Lung (tissue), 11 donors: ENCODE measurements at regions not wholly inside any gene's neighbourhood (a gene's known extent, or its start where the extent isn't known, plus 50 kb on each side); places are given as distances from the start of the nearest gene placed in this dataset.
A peak's percentile ranks its signal among the peaks of the same experiment; 100 is the strongest.

Experiments
- ATAC-seq: fragments of 200-7000 bp; cut with Tn5 transposase; one replicate; pipeline ENCODE4 v1.9.1; 2020; ENCODE audit warnings: moderate number of reproducible peaks; ENCODE audit not compliant: insufficient read depth, low FRiP score
- DNase-seq, 3 donors: peaks; one replicate each; pipeline ENCODE4 v3.0.0-alpha.2; 2013 to 2017
- H3K27ac ChIP-seq, 2 donors: one replicate each; pipeline ENCODE4 v1.5.1; 2013; ENCODE audit warnings: mild to moderate bottlenecking in 2 of 2, moderate library complexity in 2 of 2, control low read depth in 1 of 2, inconsistent platforms in 1 of 2, low read depth in 1 of 2, low read length in 1 of 2
- H3K27me3 ChIP-seq, 3 donors: one replicate each; pipeline ENCODE4 v1.5.1; 2013; ENCODE audit warnings: low read length in 2 of 3; ENCODE audit not compliant: control insufficient read depth in 3 of 3, insufficient read depth in 3 of 3
- H3K36me3 ChIP-seq, 4 donors: one replicate each; pipeline ENCODE4 v1.5.1; 2013; ENCODE audit warnings: low read length in 4 of 4, mild to moderate bottlenecking in 1 of 4, moderate library complexity in 1 of 4; ENCODE audit not compliant: control insufficient read depth in 4 of 4, insufficient read depth in 4 of 4
- H3K4me1 ChIP-seq, 5 donors: one replicate each; pipeline ENCODE4 v1.5.1; 2013; ENCODE audit warnings: low read length in 5 of 5, mild to moderate bottlenecking in 2 of 5, moderate library complexity in 1 of 5; ENCODE audit not compliant: control insufficient read depth in 5 of 5, insufficient read depth in 5 of 5
- H3K4me3 ChIP-seq: one replicate; pipeline ENCODE4 v1.5.1; 2013; ENCODE audit warnings: mild to moderate bottlenecking, control low read depth, moderate library complexity
- H3K9ac ChIP-seq, 2 donors: one replicate each; pipeline ENCODE4 v1.5.1; 2013; ENCODE audit warnings: low read length in 2 of 2, control low read depth in 1 of 2; ENCODE audit not compliant: insufficient read depth in 1 of 2
- H3K9me3 ChIP-seq, 4 donors: one replicate each; pipeline ENCODE4 v1.5.1; 2013; ENCODE audit warnings: low read length in 3 of 4, mild to moderate bottlenecking in 1 of 4, moderate library complexity in 1 of 4; ENCODE audit not compliant: control insufficient read depth in 4 of 4, insufficient read depth in 3 of 4
- CTCF ChIP-seq: IDR thresholded peaks from 2 replicates; pipeline ENCODE4 v1.5.1; 2012; ENCODE audit warnings: mild to moderate bottlenecking; ENCODE audit errors: control extremely low read depth, extremely low read depth
- WGBS, 2 donors: extraction: QIAGEN DNeasy Blood & Tissue Kit; methylation state at CpG; one replicate each; pipeline ENCODE4 v1.1.7; 2013; 5-methylcytosine and 5-hydroxymethylcytosine counted together
- donor health status: control.
- donor health status: control.
- donor health status: Bipolar disorder and iron deficiency.
- donor health status: healthy.
- donor health status: DM: yes; HTN: yes; CAD: no.

GRCh38 chr2:17270894-17271293 is 247.3 kb downstream of the RAD51AP2 start:
- Histone ChIP-seq H3K27me3 (no peaks in the 10 kb centered on the region), H3K27ac (no peak overlapping the region), H3K9me3 (no peaks in the 10 kb centered on the region), H3K36me3 (no peaks in the 10 kb centered on the region), H3K9ac (no peak overlapping the region), H3K4me1 (no peaks in the 10 kb centered on the region), H3K4me3 (no peak overlapping the region)
- no peak for TF ChIP-seq CTCF
- ATAC-seq (no peak), DNase-seq (peak in 1 of 3 donors; percentile 16)
- 26 to 49% methylated on average over 5 of the region's 5 CpGs for WGBS, 2 donors

GRCh38 chr2:17263570-17263968 is 254.7 kb downstream of the RAD51AP2 start:
- TF ChIP-seq CTCF, result no peak
- Histone ChIP-seq H3K27me3 (no peaks in the 10 kb centered on the region), H3K4me3 (no peak overlapping the region), H3K4me1 (no peaks in the 10 kb centered on the region), H3K9ac (no peak overlapping the region), H3K36me3 (no peaks in the 10 kb centered on the region), H3K9me3 (no peaks in the 10 kb centered on the region), H3K27ac (no peak overlapping the region)
- WGBS, 2 donors, result 46 to 86% methylated on average over 2 of the region's 2 CpGs
- ATAC-seq (no peak), DNase-seq (no peak)

GRCh38 chr2:17262854-17263569 is 255.2 kb downstream of the RAD51AP2 start:
- H3K4me1 ChIP-seq, result no peaks in the 10 kb centered on the region
- ATAC-seq (no peak), DNase-seq (no peak)
- H3K27me3 ChIP-seq, result no peaks in the 10 kb centered on the region
- no peak for TF ChIP-seq CTCF
- H3K9ac ChIP-seq, result no peak overlapping the region
- H3K9me3 ChIP-seq, result no peaks in the 10 kb centered on the region
- no peaks in the 10 kb centered on the region for H3K36me3 ChIP-seq
- no peak overlapping the region for H3K27ac ChIP-seq
- 92 to 94% methylated on average over 2 of the region's 2 CpGs for WGBS, 2 donors
- no peak overlapping the region for H3K4me3 ChIP-seq

- no peaks in the 10 kb centered on the region for H3K9me3 ChIP-seq
- no peak overlapping the region for H3K4me3 ChIP-seq
- H3K4me1 ChIP-seq, result no peaks in the 10 kb centered on the region
- whole genome bisulfite sequencing, 2 donors, result 91 to 93% methylated on average over 4 of the region's 4 CpGs
- no peak for TF ChIP-seq CTCF
- H3K36me3 ChIP-seq, result no peaks in the 10 kb centered on the region
- H3K27ac ChIP-seq, result no peak overlapping the region
- H3K27me3 ChIP-seq, result no peaks in the 10 kb centered on the region
- ATAC-seq (no peak), DNase-seq (no peak)
- H3K9ac ChIP-seq, result no peak overlapping the region
These were observed 258.6 kb downstream of the RAD51AP2 start for GRCh38 chr2:17259613-17260012.
